GM21367 (cell line): ENCODE measurements at regions not wholly inside any gene's neighbourhood (a gene's known extent, or its start where the extent isn't known, plus 50 kb on each side); places are given as distances from the start of the nearest gene placed in this dataset.
"Not testable (repeated sequence)": the region's sequence is repeated elsewhere in the genome, so short reads cannot be mapped to it uniquely, and the experiment has no call there.

Experiments used
- ATAC-seq: cut with Tn5 transposase; IDR thresholded peaks from one replicate; pipeline ENCODE4 v1.9.1; 2021; ENCODE audit not compliant: unreplicated experiment

DNA sequence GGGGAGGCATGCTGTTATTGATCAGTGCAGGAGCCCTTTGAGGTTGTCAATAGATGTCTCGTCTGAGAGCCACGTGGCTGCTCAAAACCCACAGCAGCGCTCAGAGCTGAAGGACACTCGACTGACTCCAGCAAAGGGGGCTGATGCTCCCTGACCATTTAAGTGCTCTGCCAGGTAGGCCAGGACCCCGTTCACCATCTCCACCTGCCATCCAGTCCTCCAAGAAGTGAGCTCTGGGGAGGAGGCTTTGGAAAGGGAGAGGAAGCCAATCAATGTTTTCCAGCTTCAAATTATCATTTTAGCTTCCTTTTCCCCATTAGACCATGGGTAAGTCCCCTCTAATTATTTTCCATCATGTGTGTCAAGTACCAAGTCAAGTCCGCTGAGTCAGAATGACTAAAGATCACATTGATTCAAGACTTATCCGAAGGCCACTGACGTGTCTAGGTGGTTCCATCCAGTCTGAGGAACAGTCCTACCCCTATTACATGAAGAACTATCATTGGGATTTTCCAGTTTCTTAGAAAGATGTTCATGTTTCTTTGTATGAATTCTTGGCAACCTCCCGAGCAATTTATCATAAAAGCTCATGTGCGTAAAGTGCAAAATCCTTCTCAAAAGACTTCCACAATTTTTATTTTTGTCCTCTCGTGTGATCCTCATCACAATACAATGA lies 302.6 kb upstream of the LYZL1 start:
- no peak for ATAC-seq

DNA sequence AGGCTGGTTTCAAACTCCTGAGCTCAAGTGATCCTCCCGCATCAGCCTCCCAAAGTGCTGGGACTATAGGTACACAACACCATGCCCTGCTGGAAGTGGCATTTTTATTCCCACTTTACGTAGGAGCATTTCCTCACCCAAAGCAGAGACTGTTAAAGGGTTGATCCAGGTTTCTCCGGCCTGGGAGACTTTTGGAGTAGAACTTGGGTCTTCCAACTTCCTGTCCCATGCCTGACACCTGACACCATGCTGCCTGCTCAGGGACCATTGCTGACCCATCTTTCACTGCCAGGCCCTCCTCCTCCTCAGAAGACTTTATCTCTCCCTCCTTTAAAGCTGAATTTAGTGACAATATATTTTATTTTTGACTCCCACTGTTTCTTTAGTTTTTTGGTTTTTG lies 302.0 kb upstream of the LYZL1 start:
- no peak for ATAC-seq

GRCh38 chr10:28987555-28988320 lies 301.1 kb upstream of the LYZL1 start:
- no peak for ATAC-seq

DNA sequence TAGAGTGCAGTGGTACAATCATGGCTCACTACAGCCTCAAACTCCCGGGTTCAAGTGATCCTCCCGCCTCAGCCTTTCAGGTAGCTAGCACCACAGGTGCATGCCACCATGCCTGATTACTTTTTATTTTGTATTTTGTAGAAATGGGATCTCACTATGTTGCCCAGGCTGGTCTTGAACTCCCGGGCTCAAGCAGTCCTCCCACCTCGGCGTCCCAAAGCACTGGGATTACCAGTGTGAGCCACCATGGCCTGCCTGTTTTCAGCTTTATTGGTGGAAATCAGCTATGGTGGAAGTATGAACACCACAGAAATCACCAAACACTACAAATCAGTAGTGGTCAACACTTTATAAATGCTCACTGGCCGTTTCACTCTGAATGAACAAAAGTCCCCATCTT lies 299.9 kb upstream of the LYZL1 start:
- ATAC-seq = no peak

DNA sequence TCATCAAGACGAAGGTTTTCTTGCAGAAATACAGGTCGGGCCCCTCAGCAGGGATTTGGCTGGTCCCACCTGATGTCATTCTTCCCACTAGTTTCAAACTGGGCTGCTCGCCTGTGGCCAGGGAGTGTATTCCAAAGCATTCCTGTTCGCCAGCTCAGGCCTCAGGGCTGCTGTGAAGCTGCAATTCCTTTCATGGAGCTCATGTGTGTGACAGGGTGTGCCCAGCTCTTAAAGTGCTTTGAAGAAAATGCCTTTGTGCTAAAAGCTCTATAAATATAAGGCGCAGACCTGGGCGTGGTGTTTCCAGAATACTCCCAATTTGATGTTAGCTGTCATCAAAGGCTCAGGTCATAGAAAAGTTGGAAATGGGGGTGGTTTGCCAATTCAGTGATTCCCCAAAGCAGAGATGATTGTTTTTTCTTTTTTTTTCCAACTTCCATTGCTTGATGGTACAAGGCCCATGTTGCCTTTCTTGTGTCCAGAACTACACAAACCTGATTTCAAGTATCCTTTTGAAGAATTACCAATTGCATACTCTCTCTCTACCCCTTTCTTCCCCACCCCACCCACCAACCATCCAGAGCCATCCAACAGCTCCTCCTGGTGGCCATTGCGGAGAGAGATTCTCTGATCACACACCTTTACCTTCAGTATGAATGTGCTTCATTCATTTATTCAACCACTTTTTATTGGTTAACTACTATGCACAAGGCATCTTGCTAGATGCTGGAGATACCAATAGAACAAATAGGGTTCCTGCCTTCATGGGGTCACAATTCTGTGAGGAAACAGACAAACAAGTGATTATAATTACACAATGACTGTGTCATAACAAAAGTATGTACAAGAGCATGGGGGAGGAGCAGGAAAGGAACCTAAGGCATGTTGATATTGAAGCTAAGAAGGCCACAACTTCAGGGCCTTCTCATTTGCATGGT lies 297.3 kb upstream of the LYZL1 start:
- no peak for ATAC-seq

GRCh38 chr10:28993056-28993455 lies 295.8 kb upstream of the LYZL1 start:
- no peak for ATAC-seq

DNA sequence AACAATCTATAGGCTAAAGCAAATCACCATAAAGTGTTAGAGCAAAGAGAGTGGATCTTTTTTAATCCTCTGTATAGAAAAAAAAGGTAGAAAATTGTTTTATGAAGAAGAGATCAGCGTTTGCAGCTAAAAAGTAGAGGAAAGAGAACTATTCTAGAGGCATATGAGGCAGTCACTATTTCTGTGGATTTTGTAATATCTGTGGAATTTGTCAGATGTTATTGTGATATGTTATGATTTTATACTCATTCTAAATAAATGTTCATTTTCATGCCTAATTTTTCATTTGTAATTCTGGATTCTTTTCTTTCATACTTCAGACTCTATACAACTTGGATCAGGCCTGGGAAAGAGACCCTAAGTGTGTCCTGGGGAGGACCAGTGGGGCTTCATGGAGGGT lies 295.0 kb upstream of the LYZL1 start:
- no peak for ATAC-seq

- ATAC-seq = not testable (repeated sequence)
Measured at GRCh38 chr10:28994802-28995201, 294.1 kb upstream of the LYZL1 start.

DNA sequence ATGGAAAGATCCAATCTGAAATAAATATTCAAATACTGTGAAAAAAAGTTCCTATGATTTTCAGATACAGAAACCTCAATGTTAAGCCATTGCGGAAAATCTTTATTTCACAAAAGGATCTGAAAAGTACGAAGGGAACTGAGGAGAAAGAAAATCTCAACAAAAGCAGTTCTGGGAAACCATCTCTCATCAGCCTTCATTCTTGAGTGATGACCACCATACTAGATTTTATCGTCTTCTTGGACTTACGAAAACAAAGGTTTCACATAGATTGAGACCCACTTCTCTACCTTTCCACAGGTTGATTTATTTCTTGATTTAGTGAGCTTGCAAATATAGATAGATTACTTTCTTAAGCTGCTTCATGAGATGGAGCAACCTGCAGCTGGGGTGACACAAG lies 293.4 kb upstream of the LYZL1 start:
- ATAC-seq = no peak

GRCh38 chr10:28996345-28996744 lies 292.5 kb upstream of the LYZL1 start:
- no peak for ATAC-seq

DNA sequence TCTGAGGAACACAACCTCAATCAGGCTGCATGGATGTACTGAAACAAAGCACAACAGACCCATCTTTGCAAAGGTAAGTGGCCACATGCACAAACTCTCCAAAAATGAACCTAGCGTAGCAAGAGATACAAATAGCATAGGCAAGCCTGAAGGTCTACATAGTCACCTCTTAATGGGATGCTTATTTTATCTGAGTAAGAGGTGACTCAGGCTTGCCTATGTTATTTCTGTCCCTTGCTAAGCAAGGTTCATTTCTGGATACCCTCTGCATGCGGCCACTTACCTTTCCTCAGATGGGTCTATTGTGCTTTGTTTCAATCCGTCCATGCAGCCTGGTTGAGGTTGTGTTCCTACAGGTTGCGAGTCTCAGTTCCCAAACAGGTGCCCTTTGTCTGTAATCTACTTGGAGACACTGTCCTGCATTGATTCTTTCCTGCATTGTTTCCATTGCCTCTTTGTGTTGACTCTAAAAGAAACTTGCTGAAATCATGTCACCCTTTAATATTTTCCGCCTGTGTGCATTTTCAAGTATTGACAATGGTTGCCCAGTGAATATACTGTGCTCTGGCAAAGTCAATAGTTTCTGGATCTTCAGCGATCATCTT lies 291.8 kb upstream of the LYZL1 start:
- ATAC-seq = no peak

GRCh38 chr10:28997734-28998133 lies 291.1 kb upstream of the LYZL1 start:
- no peak for ATAC-seq

DNA sequence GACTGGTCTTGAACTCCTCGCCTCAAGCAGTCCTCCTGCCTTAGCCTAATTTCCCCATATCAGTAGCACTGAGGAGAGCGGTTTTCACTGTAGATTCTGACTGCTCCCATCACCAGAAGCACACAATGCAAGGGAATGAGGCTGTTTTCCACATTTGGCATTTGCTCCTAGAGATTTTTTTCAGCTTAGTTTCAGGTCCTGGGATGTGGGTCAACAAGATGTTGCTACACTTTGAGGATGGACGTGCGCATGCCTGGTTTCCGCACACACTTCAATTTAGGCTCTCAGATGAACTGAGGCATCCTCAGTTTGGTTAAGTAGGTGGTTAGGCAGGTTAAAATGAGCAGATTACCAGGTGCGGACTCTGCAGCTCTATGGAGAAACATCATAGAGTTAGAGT lies 287.1 kb upstream of the LYZL1 start:
- ATAC-seq = no peak

GRCh38 chr10:29003014-29003413 lies 285.9 kb upstream of the LYZL1 start:
- not testable (repeated sequence) for ATAC-seq

DNA sequence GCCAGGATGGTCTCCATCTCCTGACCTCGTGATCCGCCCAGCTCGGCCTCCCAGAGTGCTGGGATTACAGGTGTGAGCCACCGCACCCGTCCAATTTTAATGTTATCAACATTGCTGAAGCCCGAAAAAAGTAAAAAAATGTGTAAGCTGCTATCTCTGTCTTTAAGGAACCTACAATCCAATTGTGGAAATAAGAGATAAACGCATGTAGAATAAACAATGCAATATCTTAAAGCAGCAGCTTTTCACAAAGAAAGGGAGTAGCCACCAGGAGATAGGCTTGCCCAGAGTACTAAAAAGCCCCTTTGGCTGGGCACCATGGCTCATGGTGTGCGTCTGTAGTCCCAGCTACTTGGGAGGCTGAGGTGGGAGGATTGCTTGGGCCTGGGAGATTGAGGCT lies 282.9 kb upstream of the LYZL1 start:
- no peak for ATAC-seq

- no peak for ATAC-seq
Measured at GRCh38 chr10:29007370-29007747, 281.5 kb upstream of the LYZL1 start.

GRCh38 chr10:29007748-29008610 lies 280.9 kb upstream of the LYZL1 start:
- ATAC-seq = no peak

DNA sequence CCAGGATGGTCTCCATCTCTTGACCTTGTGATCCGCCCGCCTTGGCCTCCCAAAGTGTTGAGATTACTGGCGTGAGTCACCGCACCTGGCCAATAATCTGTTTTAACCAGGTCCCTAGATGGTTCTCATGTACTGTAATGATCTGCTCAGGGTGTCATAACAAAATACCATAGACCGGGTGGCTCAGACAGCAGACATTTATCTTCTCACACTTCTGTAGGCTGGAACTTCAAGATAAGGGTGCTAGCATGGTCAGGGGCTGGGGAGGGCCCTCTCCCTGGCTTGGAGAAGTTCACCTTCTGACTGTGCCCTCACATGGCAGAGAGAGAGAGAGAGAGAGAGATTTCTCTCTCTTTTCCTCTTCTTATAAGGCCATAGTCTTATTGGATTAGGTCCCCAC lies 279.4 kb upstream of the LYZL1 start:
- no peak for ATAC-seq

DNA sequence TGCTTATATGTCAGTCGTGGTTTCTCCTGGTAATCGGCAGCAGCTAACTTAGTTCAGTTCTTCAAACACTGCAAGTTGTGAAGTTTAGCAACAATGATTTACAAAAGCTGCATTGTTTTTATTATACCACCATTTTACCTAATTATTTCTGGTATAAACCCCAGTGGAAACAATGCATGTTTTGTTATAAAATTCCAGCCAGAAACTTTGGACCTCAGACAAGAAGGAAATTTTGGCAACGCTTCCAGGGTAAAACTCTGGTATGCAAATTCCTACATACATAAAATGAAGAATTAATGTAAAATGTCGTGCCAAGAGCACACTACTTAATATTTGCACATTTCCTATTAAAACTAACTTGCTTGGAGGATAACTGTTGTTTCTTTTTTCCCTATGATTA lies 277.4 kb upstream of the LYZL1 start:
- no peak for ATAC-seq

DNA sequence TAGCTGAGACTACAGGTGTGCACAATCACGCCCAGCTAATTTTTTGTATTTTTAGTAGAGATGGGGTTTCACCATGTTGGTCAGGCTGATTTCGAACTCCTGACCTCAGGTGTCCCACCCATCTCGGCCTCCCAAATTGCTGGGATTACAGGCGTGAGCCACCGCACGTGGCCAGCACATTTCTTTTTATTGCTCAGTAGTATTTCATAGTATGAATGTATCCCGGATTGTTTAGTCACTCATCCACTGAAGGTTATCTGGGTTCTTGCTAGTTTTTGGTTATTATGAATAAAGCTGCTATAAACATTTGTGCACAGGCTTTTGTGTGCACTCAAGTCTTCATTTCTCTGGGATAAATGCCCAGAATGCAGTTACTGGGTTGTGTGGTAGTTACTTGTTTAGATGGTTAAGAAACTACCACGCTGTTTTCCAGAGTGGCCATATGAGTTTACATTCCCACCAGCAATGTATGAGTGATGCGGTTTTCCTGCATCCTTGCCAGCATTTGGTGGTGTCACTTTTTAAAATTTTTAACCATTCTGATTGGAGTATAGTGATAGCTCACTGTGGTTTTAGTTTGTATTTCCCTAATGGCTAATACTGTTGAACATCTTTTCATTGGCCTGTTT lies 275.8 kb upstream of the LYZL1 start:
- no peak for ATAC-seq
